Right lobe of liver (tissue), 6 donors: ENCODE measurements at regions not wholly inside any gene's neighbourhood (a gene's known extent, or its start where the extent isn't known, plus 50 kb on each side); places are given as distances from the start of the nearest gene placed in this dataset.

Experiments used
- ATAC-seq, 4 donors: fragments of 200-7000 bp; cut with Tn5 transposase; one replicate each; pipeline ENCODE4 v1.9.1; 2020; ENCODE audit warnings: mild to moderate bottlenecking in 4 of 4, moderate library complexity in 4 of 4
- DNase-seq, 3 donors: peaks; one replicate each; pipeline ENCODE4 v3.0.0-alpha.2; 2020
- H3K27ac ChIP-seq, 3 donors: fragments of 200-600 bp; one replicate each; pipeline ENCODE4 v1.8.0; 2022
- H3K27me3 ChIP-seq, 2 donors: fragments of 200-600 bp; one replicate each; pipeline ENCODE4 v1.8.0; 2022
- H3K36me3 ChIP-seq, 4 donors: fragments of 200-600 bp; sonication (generic) in 1 of 4; one replicate each; pipeline versions ENCODE4 v1.5.1 to v1.8.0; 2017 to 2022; ENCODE audit warnings: control low read depth in 1 of 4
- H3K4me1 ChIP-seq, 4 donors: fragments of 200-600 bp; sonication (generic) in 1 of 4; one replicate each; pipeline versions ENCODE4 v1.5.1 to v1.8.0; 2017 to 2022; ENCODE audit warnings: control low read depth in 1 of 4
- H3K4me3 ChIP-seq, 3 donors: fragments of 200-600 bp; one replicate each; pipeline ENCODE4 v1.8.0; 2022
- H3K9me3 ChIP-seq, 4 donors: fragments of 200-600 bp; sonication (generic) in 1 of 4; one replicate each; pipeline versions ENCODE4 v1.5.1 to v1.8.0; 2017 to 2022; ENCODE audit warnings: control low read depth in 1 of 4
- POLR2A ChIP-seq: fragments of 450-650 bp; IDR thresholded peaks from one replicate; pipeline ENCODE4 v1.6.1; 2017; ENCODE audit warnings: antibody characterized with exemption, mild to moderate bottlenecking
- WGBS: methylation state at CpG from one replicate; pipeline ENCODE4 v1.1.6; 2018; ENCODE audit warnings: low coverage, low lambda C conversion rate; ENCODE audit not compliant: insufficient coverage; ENCODE audit errors: missing lambda C conversion rate; 5-methylcytosine and 5-hydroxymethylcytosine counted together
- intact Hi-C, 2 donors: fragments of 100-400 bp; cut with DNase I; formaldehyde crosslinking; loops; one replicate each; pipeline versions ENCODE4 v1.11.2 to v1.14.1; 2022
- TF ChIP-seq, protein P1 (sequence below), 4 donors: fragments of 200-600 bp in 3 of 4; fragments of 450-650 bp in 1 of 4; IDR thresholded peaks; one replicate each; pipeline versions ENCODE4 v1.5.1 to v1.8.0; 2016 to 2022; ENCODE audit warnings: antibody characterized with exemption in 4 of 4, mild to moderate bottlenecking in 2 of 4
- donor health status: DM: no; HTN: yes; CAD: no.
- donor health status: DM: no; HTN: no; CAD: no.
- donor health status: DM: no; HTN: no; CAD: no.
- donor health status: DM: no; HTN: yes; CAD: no.
- donor health status: DM: no; HTN: yes; CAD: no.

DNA sequence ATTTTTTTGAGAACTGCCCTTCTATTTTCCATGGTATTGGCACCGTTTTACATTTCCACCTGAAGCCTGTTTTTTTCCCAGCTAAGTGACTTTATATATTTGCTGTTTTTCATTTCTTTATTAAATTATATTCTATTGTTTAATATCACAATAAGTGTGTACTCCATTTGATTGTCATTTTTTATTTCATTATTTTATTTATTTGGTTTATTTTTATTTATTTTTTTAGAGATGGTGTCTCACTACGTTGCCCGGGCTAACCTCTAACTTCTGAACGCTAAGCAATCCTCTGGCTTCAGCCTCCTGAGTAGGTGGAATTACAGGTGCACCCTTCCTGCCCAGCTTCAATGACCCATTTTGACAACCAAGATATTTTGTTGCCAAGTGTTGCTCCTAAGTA is 202.6 kb downstream of the SIM1 start:
- intact Hi-C loops, result no loop called here
- Histone ChIP-seq H3K4me1 (no peaks in the 10 kb centered on the region), H3K9me3 (no peaks in the 10 kb centered on the region), H3K4me3 (no peak overlapping the region), H3K27me3 (no peaks in the 10 kb centered on the region), H3K27ac (no peak overlapping the region), H3K36me3 (no peaks in the 10 kb centered on the region)
- ATAC-seq (no peak), DNase-seq (no peak)
- no peak for TF ChIP-seq POLR2A
- TF ChIP-seq, protein P1, sequence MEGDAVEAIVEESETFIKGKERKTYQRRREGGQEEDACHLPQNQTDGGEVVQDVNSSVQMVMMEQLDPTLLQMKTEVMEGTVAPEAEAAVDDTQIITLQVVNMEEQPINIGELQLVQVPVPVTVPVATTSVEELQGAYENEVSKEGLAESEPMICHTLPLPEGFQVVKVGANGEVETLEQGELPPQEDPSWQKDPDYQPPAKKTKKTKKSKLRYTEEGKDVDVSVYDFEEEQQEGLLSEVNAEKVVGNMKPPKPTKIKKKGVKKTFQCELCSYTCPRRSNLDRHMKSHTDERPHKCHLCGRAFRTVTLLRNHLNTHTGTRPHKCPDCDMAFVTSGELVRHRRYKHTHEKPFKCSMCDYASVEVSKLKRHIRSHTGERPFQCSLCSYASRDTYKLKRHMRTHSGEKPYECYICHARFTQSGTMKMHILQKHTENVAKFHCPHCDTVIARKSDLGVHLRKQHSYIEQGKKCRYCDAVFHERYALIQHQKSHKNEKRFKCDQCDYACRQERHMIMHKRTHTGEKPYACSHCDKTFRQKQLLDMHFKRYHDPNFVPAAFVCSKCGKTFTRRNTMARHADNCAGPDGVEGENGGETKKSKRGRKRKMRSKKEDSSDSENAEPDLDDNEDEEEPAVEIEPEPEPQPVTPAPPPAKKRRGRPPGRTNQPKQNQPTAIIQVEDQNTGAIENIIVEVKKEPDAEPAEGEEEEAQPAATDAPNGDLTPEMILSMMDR (IDR thresholded peaks at IDR 0.05), result no peak
- WGBS, result 81% methylated on average over 4 of the region's 4 CpGs

DNA sequence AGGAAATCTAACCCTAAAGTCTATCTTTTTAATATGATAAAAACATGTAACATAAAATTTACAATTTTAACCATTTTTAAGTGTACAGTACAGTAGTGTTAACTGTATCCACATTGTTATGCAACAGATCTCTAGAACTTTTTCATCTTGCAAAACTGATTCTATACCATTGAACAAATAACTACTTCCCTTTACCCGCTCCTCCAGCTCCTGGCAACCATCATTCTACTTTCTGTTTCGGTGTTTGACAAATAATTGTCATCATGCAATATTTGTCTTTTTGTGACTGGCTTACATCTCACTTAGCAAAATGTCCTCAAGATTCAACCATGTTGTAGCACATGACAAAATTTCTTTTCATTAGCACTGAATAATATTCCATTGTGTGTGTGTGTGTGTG is 203.2 kb downstream of the SIM1 start:
- Histone ChIP-seq H3K9me3 (no peaks in the 10 kb centered on the region), H3K36me3 (no peaks in the 10 kb centered on the region), H3K27me3 (no peaks in the 10 kb centered on the region), H3K27ac (no peak overlapping the region), H3K4me1 (no peaks in the 10 kb centered on the region), H3K4me3 (no peak overlapping the region)
- intact Hi-C loops, result no loop called here
- 59% methylated on average over 2 of the region's 2 CpGs for WGBS
- TF ChIP-seq POLR2A, result no peak
- TF ChIP-seq, protein P1 (IDR thresholded peaks at IDR 0.05), result no peak
- DNase-seq, result no peak
- ATAC-seq, result no peak

DNA sequence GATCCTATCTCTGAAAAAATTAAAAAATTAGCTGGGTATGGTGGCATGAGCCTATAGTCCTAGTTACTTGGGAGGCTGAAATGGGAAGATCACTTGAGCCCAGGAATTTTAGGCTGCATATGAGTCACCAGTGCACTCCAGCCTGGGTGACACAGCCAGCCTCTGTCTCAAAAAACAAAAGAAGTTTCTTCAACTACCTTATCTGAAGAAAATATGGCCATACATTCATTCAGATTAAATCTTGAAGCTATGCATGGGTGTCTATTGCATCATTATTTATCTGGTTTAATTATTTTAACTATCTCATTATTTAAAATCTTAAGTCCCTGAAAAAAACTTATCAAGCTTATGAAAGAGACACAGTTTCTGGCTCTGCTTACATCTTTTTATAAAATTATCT is 204.1 kb downstream of the SIM1 start:
- ATAC-seq (no peak), DNase-seq (no peak)
- Histone ChIP-seq H3K4me3 (no peak overlapping the region), H3K27ac (no peak overlapping the region), H3K4me1 (no peaks in the 10 kb centered on the region), H3K36me3 (no peaks in the 10 kb centered on the region), H3K27me3 (no peaks in the 10 kb centered on the region), H3K9me3 (no peaks in the 10 kb centered on the region)
- TF ChIP-seq POLR2A, result no peak
- TF ChIP-seq, protein P1 (IDR thresholded peaks at IDR 0.05), result no peak
- intact Hi-C loops, result no loop called here

DNA sequence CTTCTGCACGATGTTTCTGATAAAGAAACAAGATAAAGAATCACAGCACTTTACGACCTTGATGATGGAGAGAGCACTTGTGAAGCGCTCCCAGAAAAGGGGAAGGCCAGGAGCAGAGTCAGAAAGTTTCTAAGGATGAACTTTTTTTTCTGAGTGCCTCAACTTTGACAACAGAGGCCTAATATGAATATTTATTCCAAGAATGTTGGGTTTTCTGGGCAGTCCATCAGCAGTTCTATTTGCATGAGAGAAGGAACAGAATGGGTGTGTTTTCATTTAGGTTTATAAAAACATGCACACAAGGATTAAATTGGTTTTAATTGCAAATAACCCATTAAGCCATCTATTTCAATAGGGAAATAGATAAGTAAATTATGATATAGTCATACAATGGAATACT is 204.9 kb downstream of the SIM1 start:
- Histone ChIP-seq H3K9me3 (no peaks in the 10 kb centered on the region), H3K4me1 (no peaks in the 10 kb centered on the region), H3K27ac (no peak overlapping the region), H3K27me3 (no peaks in the 10 kb centered on the region), H3K36me3 (no peaks in the 10 kb centered on the region), H3K4me3 (no peak overlapping the region)
- TF ChIP-seq POLR2A, result no peak
- TF ChIP-seq, protein P1 (IDR thresholded peaks at IDR 0.05), result no peak
- no peak for ATAC-seq
- intact Hi-C loops, result no loop called here
- DNase-seq, result no peak
- 49% methylated on average over 3 of the region's 3 CpGs for WGBS

DNA sequence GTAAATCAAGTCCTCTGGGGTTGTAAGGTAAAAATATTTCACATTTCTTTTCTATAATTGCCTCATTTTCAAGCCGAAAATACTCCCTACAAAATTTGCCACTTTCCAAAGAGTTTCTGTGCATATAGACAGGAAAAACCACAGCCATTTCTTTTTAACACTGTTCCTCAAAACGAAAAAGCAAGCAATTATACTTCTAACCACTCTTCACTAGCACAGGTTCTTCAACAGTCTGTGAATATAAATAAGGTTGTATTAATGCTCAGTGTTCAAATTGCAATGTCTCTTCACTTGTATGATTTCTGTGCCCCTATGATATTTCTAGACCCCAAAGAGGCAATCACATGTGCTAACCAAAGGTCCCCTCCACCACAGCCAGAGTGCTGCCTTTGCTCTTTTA is 206.0 kb downstream of the SIM1 start:
- Histone ChIP-seq H3K27me3 (no peaks in the 10 kb centered on the region), H3K4me1 (no peaks in the 10 kb centered on the region), H3K9me3 (no peaks in the 10 kb centered on the region), H3K4me3 (no peak overlapping the region), H3K36me3 (no peaks in the 10 kb centered on the region), H3K27ac (no peak overlapping the region)
- DNase-seq, result no peak
- intact Hi-C loops, result no loop called here
- WGBS, result 48% methylated on average over 2 of the region's 2 CpGs
- no peak for ATAC-seq
- TF ChIP-seq, protein P1 (IDR thresholded peaks at IDR 0.05), result no peak
- no peak for TF ChIP-seq POLR2A
